Activated naive CD8-positive, alpha-beta T cell treated with anti-CD3 and anti-CD28 coated beads for 36 hours (primary cell): ENCODE measurements at regions not wholly inside any gene's neighbourhood (a gene's known extent, or its start where the extent isn't known, plus 50 kb on each side); places are given as distances from the start of the nearest gene placed in this dataset.
"Not testable (repeated sequence)": the region's sequence is repeated elsewhere in the genome, so short reads cannot be mapped to it uniquely, and the experiment has no call there.

Source experiments
- DNase-seq: peaks from one replicate; pipeline ENCODE4 v3.0.0; 2021
- H3K27ac Mint-ChIP-seq: one replicate; pipeline ENCODE4 v1.8.0; 2022; ENCODE audit warnings: mild to moderate bottlenecking, moderate library complexity, mixed read lengths
- H3K27me3 Mint-ChIP-seq: one replicate; pipeline ENCODE4 v1.8.0; 2022; ENCODE audit warnings: mild to moderate bottlenecking, mixed read lengths
- H3K36me3 Mint-ChIP-seq: one replicate; pipeline ENCODE4 v1.8.0; 2021; ENCODE audit warnings: mild to moderate bottlenecking, mixed read lengths
- H3K4me1 Mint-ChIP-seq: one replicate; pipeline ENCODE4 v1.8.0; 2021; ENCODE audit warnings: mixed read lengths
- H3K4me3 Mint-ChIP-seq: one replicate; pipeline ENCODE4 v1.8.0; 2022; ENCODE audit warnings: mild to moderate bottlenecking, moderate library complexity, mixed read lengths
- H3K9me3 Mint-ChIP-seq: one replicate; pipeline ENCODE4 v1.8.0; 2022; ENCODE audit warnings: mixed read lengths

DNA sequence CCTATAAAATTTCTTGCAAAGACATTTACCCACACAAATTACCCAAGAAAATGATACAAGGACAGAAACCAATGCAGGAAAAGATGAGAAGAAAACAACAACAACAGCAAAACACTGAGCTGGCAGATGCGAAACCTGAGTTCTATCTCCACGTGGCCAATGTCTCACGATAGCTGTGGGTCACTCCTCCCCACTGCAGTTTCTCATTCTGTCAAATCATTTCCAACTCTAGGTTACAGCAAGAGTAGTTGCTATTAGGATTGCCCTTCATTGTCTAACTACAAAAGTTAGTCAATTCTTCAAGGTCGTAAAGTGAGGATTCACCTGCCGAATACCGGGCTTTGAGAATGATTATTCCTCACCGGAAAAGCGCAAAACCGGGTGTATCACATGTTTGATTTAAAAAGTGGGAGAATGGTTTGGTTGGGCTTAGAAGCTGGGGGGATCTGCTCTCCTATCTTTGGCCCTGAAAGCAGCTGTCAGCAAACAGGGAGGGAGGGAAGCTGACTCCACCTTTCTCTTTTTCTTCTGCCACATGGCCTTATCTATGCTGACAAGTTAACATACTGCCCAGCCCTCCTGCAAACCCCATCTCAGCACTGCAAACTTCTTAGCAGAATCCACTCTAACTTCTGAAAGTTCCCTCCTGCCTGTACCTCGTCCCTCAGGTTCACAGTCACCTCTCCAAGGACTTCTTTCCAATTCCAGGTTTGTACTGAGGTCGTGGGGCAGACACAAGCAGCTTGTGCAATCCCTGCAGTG is 473.0 kb downstream of the SOX11 start:
- peaks cover 7% of the 10 kb centered on the region for H3K9me3 Mint-ChIP-seq
- no peaks in the 10 kb centered on the region for H3K36me3 Mint-ChIP-seq
- H3K27ac Mint-ChIP-seq = no peak overlapping the region
- H3K27me3 Mint-ChIP-seq = no peaks in the 10 kb centered on the region
- H3K4me1 Mint-ChIP-seq = no peaks in the 10 kb centered on the region
- no peak for DNase-seq
- H3K4me3 Mint-ChIP-seq = no peak overlapping the region

DNA sequence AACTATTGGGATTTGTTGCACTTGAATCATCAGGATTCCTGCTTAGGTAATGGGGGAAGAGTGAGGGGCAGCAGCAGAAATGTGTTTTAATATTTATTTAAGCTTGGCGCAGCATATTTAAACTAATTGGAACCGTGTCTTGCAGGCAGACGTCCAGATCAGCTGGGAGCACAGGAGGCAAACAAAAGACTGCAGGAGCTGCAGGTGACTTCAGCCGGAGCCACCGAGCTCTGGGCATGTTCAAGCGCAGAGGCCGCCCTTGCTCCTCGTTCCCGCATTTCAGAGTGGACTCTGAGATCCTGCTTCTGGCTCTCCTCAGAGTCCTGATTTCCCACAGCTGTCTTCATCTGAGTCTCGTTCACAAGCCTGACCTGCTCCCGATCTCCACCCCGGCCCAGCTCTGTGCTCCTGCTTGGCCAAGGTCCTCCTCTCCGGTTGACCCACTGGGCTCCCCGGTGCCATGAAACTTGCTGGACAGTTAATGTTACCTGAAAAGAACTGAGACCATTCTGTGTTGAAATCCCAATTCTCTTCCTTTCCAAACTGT is 475.5 kb downstream of the SOX11 start:
- Mint-ChIP-seq H3K4me3 (no peak overlapping the region), H3K4me1 (no peaks in the 10 kb centered on the region), H3K27me3 (no peaks in the 10 kb centered on the region)

DNA sequence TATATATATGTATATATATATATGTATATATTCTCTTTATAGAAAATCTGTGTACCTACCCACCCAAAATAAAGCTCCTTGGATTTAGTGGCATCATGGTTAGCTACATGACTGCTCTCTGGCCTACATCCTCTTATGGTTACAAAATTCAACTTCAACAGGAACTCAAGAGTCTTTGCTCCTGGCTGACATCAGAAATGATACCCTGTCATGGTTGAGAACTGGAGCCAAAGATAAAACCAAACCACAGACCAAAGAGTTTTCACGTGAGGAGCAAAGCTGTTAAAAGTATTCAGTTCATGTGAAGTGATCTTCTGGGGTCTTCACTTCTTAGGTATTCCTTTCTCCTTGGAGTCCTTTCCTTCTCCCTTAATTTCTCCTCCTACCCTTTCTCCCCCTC is 476.3 kb downstream of the SOX11 start:
- H3K27ac Mint-ChIP-seq = no peak overlapping the region
- no peaks in the 10 kb centered on the region for H3K4me1 Mint-ChIP-seq
- H3K9me3 Mint-ChIP-seq = peaks cover 10% of the 10 kb centered on the region
- H3K4me3 Mint-ChIP-seq = no peak overlapping the region
- no peaks in the 10 kb centered on the region for H3K36me3 Mint-ChIP-seq
- no peak for DNase-seq
- H3K27me3 Mint-ChIP-seq = no peaks in the 10 kb centered on the region

More for the DNA sequence above, 475.5 kb downstream of the SOX11 start:
- Mint-ChIP-seq H3K9me3 (peaks cover 9% of the 10 kb centered on the region), H3K27ac (no peak overlapping the region), H3K36me3 (no peaks in the 10 kb centered on the region)
- DNase-seq = no peak

DNA sequence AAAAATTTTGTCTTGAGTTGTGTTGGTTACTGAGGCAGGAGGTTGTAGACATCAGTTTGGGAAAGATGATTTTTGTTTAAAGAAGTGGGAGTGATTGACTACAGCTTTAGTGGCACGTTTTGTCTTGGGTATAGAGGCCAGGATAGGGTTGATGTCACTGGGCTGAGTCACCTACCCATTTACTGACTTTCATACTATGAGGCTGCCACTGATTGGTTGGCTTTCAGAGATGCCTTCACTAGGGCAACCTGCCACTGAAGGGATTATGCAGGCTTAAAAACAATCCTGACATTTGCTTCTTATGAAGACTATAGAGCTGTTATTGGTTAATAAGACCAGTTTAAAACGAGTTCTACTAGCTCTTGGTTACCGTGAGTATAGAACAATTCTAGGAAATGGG is 479.1 kb downstream of the SOX11 start:
- Mint-ChIP-seq H3K4me1 (no peaks in the 10 kb centered on the region), H3K36me3 (no peaks in the 10 kb centered on the region), H3K27ac (no peak overlapping the region), H3K9me3 (peaks cover 16% of the 10 kb centered on the region), H3K27me3 (no peaks in the 10 kb centered on the region), H3K4me3 (no peak overlapping the region)
- no peak for DNase-seq

DNA sequence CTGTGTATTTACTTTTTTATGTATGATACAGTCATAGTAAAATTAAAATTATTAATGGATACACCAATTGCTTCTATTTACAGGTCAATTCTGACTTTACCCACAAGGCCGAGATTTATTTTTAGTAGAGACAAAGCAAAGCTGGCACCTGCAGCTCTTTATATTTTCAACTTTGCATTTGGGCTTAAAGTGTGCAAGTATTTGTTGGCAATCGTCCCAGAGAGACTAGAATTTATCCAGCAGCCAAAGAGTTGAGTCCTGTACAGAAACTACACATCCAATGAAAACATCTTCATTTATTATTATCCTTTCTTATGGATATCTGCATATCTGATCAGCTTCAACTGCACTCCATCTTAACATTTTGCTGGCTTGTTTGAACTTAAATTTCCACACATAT is 485.6 kb downstream of the SOX11 start:
- no peak for DNase-seq
- Mint-ChIP-seq H3K36me3 (no peaks in the 10 kb centered on the region), H3K9me3 (peaks cover 7% of the 10 kb centered on the region), H3K4me1 (no peaks in the 10 kb centered on the region), H3K27me3 (peaks cover 9% of the 10 kb centered on the region), H3K27ac (no peak overlapping the region), H3K4me3 (no peak overlapping the region)

DNA sequence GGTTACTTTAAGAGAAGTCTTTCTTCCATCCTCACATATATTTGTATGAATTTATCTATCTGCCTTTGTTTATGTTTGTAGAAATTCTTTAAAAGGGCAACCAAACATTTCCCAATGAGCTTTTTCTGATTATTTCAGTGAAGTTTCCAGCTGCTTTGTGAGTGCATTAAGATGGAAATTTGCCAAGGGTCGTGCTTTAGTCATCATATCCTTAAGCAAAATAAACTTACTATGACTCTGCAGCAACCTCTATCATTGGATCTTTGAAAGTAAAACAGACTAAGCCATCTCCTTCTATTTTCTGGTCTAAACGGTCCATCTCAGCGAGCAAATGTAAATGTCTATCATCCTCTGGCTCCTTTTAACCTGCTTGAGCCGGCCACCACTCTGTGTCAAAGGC is 489.3 kb downstream of the SOX11 start:
- Mint-ChIP-seq H3K9me3 (no peaks in the 10 kb centered on the region), H3K27ac (no peak overlapping the region), H3K36me3 (no peaks in the 10 kb centered on the region), H3K4me1 (no peaks in the 10 kb centered on the region), H3K27me3 (peaks cover 17% of the 10 kb centered on the region), H3K4me3 (no peak overlapping the region)
- DNase-seq = no peak

DNA sequence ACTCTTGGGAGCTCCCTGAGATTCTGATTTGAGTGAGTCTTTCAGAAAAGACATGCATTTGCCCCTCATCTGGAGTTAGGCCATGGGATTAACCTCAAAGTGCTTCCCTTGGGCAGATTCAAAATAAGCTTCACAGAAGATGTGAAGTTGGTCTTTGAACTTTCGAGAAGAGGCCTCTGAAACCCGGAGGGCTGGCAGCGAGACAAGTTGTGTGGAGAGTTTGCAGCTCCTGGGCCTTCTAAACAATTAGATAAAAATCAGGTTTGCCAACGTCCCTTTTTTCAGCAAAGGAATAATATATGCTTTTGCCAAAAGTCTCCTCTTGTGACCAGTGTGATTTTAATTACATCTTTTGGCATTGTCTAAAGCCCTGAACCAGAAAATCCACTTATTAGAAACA is 489.7 kb downstream of the SOX11 start:
- Mint-ChIP-seq H3K4me1 (no peaks in the 10 kb centered on the region), H3K4me3 (no peak overlapping the region), H3K9me3 (no peaks in the 10 kb centered on the region), H3K36me3 (no peaks in the 10 kb centered on the region), H3K27me3 (peaks cover 17% of the 10 kb centered on the region), H3K27ac (no peak overlapping the region)
- DNase-seq = no peak

DNA sequence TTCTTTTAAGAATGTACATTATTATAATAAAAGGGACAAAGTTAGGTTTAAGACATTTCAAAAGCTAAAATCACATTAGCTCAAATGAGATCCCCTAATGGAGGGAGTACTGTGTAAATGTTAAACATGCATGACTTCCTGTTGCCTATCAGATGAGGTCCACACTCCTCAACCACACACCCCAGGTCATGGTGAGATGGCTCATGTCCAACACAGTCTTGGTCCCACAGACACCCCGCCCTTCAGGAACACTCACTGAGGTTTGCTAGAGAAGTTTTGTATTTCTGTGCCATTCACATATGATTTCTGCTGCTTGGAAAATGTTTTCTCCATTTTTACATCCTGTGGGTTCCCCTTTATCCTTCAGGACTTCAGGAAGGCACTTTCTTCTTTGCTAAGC is 491.0 kb downstream of the SOX11 start:
- Mint-ChIP-seq H3K4me3 (no peak overlapping the region), H3K9me3 (no peaks in the 10 kb centered on the region), H3K36me3 (no peaks in the 10 kb centered on the region), H3K27ac (no peak overlapping the region), H3K27me3 (peaks cover 17% of the 10 kb centered on the region), H3K4me1 (no peaks in the 10 kb centered on the region)
- no peak for DNase-seq

DNA sequence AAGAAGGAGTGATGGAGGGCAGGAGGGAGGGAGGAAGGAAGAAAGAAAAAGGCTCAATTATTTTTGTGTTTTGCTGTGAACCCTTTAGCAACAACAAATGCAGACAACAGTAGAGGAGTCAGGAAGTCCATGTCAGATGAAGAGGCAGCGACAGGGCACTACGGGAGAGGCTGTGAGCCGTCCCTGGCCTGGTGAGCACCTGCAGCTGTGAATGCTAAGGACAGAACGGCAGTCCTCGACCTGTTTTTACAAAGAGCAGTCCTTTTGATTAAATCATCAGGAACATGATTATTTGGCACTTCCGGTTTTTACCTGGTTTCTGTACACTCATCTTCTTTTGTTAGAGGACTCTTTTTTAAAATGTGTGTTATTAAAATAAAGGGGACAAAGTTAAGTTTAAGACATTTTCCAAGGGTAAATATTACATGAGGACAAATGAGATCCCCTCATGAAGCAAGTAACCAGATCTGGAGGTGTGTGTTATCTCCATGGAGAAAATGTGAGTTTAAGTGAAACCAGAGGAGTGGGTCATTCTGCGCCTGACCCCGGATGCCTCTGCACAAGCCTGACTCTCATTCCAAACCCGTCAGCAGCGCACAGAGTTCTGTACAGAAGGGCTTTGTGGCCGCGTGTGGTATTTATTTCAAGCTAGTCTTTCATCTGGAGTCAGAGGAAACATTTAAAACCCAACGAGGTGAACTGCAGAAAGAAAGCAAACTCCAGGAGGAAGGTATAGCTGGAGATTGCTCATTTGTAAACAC is 492.5 kb downstream of the SOX11 start:
- Mint-ChIP-seq H3K4me1 (no peaks in the 10 kb centered on the region), H3K4me3 (no peak overlapping the region), H3K9me3 (no peaks in the 10 kb centered on the region), H3K27me3 (peaks cover 16% of the 10 kb centered on the region), H3K27ac (no peak overlapping the region), H3K36me3 (no peaks in the 10 kb centered on the region)
- DNase-seq = no peak

DNA sequence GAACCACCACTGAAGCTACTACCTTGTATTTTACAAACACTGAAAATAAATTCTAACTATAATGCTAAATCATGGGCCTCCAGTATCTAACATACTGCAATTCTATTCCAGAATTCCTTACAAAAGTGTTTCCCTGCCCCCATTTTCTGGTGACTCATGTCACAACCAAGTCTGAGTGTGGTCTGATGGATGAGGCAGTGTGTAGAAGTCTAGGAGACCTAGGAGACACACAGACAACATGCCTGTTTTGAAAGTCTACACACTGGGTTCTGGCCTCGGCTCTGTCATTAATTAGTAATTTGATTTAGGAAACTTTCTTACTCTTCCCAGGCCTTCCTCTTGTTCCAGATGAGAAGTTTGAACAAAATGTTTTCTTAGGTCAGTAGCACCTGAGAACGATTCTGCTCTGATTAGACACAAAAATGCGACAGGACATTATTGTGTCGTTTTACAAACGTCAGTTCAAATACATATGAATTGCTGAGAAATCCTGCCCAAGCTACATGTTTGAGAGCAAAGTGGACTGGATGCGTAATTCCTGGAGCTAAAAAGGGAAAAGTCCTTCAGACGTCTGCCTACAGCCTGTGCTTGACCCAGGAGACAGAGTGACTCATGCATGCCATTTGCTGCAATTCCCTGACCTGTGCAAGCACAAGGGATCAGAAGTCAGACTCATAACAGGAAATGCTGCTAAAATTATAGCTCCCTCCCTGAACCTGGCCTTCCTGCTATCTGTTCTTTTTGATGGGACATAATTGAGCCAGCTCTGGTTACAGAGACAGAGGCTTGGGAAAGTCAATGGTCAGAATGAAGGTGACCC is 494.4 kb downstream of the SOX11 start:
- Mint-ChIP-seq H3K27ac (no peak overlapping the region), H3K4me1 (no peaks in the 10 kb centered on the region), H3K27me3 (peaks cover 8% of the 10 kb centered on the region), H3K36me3 (no peaks in the 10 kb centered on the region), H3K4me3 (no peak overlapping the region), H3K9me3 (peaks cover 4% of the 10 kb centered on the region)
- DNase-seq = no peak

DNA sequence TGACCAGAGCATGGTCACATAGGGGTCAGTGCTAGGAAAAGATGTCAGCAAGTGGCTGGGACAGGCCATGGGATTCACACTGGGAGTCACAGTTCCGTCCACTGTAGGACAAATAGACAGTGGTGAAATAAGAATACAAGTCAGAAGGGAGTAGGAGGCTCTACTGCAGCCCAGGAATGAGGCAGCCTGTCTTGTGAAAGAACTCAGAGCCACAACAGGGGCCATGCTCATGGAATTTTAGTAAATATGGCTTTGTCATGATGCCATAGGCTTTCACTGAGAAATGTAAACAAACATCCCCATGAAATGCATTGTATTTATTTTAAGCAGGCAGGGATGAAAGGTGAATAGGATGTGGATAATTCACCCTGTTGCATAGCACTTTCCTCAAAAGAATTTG is 504.3 kb downstream of the SOX11 start:
- no peaks in the 10 kb centered on the region for H3K36me3 Mint-ChIP-seq
- H3K27ac Mint-ChIP-seq = no peak overlapping the region
- no peaks in the 10 kb centered on the region for H3K4me1 Mint-ChIP-seq
- no peak overlapping the region for H3K4me3 Mint-ChIP-seq
- peaks cover 12% of the 10 kb centered on the region for H3K9me3 Mint-ChIP-seq
- DNase-seq = no peak
- no peaks in the 10 kb centered on the region for H3K27me3 Mint-ChIP-seq

DNA sequence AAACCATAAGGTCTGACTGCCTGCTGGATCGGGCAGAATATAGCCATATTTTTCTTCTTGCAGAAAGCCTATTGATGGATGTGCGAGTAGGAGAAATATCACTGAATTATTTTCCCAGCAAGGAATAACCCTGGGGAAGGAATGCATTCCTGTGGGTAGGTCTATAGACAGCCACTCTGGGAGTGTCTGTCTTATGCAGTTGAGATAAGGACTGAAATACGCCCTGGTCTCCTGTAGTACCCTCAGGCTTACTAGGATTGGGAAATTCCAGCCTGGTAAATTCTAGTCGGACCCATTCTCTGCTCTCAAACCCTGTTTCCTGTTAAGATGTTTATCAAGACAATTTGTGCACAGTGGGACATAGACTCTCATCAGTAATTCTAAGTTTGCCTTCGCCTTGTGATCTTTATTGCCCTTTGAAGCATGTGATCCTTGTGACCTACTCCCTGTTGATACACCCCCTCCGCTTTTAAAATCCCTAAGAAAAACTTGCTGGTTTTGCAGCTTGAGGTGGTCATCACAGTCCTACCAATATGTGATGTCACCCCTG is 506.3 kb downstream of the SOX11 start:
- peaks cover 12% of the 10 kb centered on the region for H3K9me3 Mint-ChIP-seq
- H3K4me1 Mint-ChIP-seq, H3K27ac Mint-ChIP-seq, H3K4me3 Mint-ChIP-seq, DNase-seq, H3K27me3 Mint-ChIP-seq, H3K36me3 Mint-ChIP-seq: not testable (repeated sequence)

DNA sequence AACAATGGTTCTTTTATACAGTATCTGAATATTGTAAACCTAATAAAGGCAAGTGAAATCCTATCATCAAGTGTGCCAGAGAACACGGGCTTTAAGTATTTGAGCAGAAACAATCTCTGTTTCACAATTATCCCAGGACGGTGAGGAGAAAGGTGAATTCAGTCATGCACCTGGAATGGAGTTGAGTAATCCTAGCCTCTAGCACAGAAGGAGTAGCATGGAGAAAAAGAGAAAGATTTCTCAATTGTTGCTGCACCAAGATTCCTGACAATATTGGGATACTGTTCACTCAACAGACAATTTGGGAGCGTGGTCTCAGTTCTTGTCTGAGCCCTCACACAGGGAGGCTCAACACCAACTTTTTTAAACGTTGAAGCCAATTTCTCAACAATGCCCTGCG is 510.6 kb downstream of the SOX11 start:
- H3K27me3 Mint-ChIP-seq = no peaks in the 10 kb centered on the region
- H3K4me1 Mint-ChIP-seq = no peaks in the 10 kb centered on the region
- no peaks in the 10 kb centered on the region for H3K36me3 Mint-ChIP-seq

DNA sequence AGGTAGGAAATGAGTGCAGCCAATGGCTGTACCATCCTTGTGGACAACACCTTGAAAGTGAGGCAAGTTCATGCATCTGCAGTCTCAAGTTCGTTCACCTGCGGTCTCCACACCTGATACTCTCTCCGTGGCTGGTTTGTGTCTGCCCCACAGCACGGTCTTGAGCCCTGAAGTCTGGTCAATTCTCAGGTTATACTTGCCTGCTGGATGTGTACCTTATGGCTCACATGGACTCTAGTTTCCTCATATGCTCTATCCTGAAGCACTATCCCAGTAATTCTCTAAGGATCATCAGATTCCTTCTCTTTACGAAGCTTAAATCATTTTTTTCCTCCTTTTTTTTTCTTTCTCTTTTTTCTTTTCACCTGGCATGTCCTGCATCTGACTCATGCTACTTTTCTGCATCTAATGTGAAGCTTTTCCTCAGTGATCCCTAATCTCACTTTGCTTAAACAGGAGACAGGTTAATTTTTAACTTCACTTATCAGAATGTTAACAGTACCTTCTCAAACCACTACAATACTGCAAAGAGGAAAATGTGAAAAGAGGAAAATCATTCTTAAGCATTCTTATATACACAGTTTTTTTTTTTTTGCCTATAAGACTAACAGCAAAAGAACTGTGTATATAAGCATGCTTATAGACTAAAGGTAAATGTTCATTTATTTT is 511.2 kb downstream of the SOX11 start:
- H3K36me3 Mint-ChIP-seq = no peaks in the 10 kb centered on the region
- H3K4me3 Mint-ChIP-seq = no peak overlapping the region
- no peak for DNase-seq
- H3K27me3 Mint-ChIP-seq = no peaks in the 10 kb centered on the region
- H3K9me3 Mint-ChIP-seq = peaks cover 5% of the 10 kb centered on the region
- H3K4me1 Mint-ChIP-seq = no peaks in the 10 kb centered on the region
- H3K27ac Mint-ChIP-seq = no peak overlapping the region

More for the DNA sequence above, 510.6 kb downstream of the SOX11 start:
- H3K4me3 Mint-ChIP-seq = no peak overlapping the region
- no peak for DNase-seq
- no peak overlapping the region for H3K27ac Mint-ChIP-seq
- H3K9me3 Mint-ChIP-seq = peaks cover 8% of the 10 kb centered on the region
